ENCODE measurements at regions not wholly inside any gene's neighbourhood (a gene's known extent, or its start where the extent isn't known, plus 50 kb on each side); places are given as distances from the start of the nearest gene placed in this dataset.
A peak's percentile ranks its signal among the peaks of the same experiment; 100 is the strongest.

GRCh38 chr20:51238675-51239305, 215.9 kb upstream of the KCNG1 start:
- Histone ChIP-seq H3K9me3 (replicated peaks) (peaks cover 28% of the 10 kb centered on the region), H3K4me3 (no peak overlapping the region), H3K27me3 (ENCODE audit: low read depth) (peaks cover 41% of the 10 kb centered on the region), H3K36me3 (no peaks in the 10 kb centered on the region), H3K27ac (replicated peaks) (peak overlapping the region; percentile 59), H3K4me1 (no peaks in the 10 kb centered on the region)
- TF ChIP-seq CTCF (IDR thresholded peaks at IDR 0.05; ENCODE audit: borderline replicate concordance): no peak
- intact Hi-C loops (cut with micrococcal nuclease): no loop called here
- DNase-seq: no peak

GRCh38 chr20:51237791-51238190, 214.9 kb upstream of the KCNG1 start:
- H3K36me3 ChIP-seq: no peaks in the 10 kb centered on the region
- peak overlapping the region; percentile 59 for H3K27ac ChIP-seq (replicated peaks)
- peak; percentile 47 for DNase-seq
- intact Hi-C loops (cut with micrococcal nuclease): no loop called here
- no peaks in the 10 kb centered on the region for H3K4me1 ChIP-seq
- H3K4me3 ChIP-seq: no peak overlapping the region
- H3K9me3 ChIP-seq (replicated peaks): peaks cover 20% of the 10 kb centered on the region
- TF ChIP-seq CTCF (IDR thresholded peaks at IDR 0.05; ENCODE audit: borderline replicate concordance): no peak
- H3K27me3 ChIP-seq (ENCODE audit: low read depth): peaks cover 42% of the 10 kb centered on the region

- H3K27me3 ChIP-seq (ENCODE audit: low read depth): peaks cover 43% of the 10 kb centered on the region
- intact Hi-C loops (cut with micrococcal nuclease): no loop called here
- H3K27ac ChIP-seq (replicated peaks): peak overlapping the region; percentile 59
- no peak for TF ChIP-seq CTCF (IDR thresholded peaks at IDR 0.05; ENCODE audit: borderline replicate concordance)
- H3K36me3 ChIP-seq: no peaks in the 10 kb centered on the region
- no peaks in the 10 kb centered on the region for H3K4me1 ChIP-seq
- DNase-seq: peak; percentile 40
- H3K4me3 ChIP-seq: no peak overlapping the region
- peaks cover 14% of the 10 kb centered on the region for H3K9me3 ChIP-seq (replicated peaks)
Observed at GRCh38 chr20:51237278-51237677, 214.4 kb upstream of the KCNG1 start.

GRCh38 chr20:51236421-51236820, 213.5 kb upstream of the KCNG1 start:
- intact Hi-C loops (cut with micrococcal nuclease): no loop called here
- TF ChIP-seq CTCF (IDR thresholded peaks at IDR 0.05; ENCODE audit: borderline replicate concordance): no peak
- peaks cover 46% of the 10 kb centered on the region for H3K27me3 ChIP-seq (ENCODE audit: low read depth)

GRCh38 chr20:51233345-51233744, 210.4 kb upstream of the KCNG1 start:
- Histone ChIP-seq H3K36me3 (no peaks in the 10 kb centered on the region), H3K27ac (replicated peaks) (no peak overlapping the region), H3K27me3 (ENCODE audit: low read depth) (peaks cover 71% of the 10 kb centered on the region), H3K4me3 (no peak overlapping the region), H3K9me3 (replicated peaks) (peaks cover 6% of the 10 kb centered on the region), H3K4me1 (no peaks in the 10 kb centered on the region)
- TF ChIP-seq CTCF (IDR thresholded peaks at IDR 0.05; ENCODE audit: borderline replicate concordance): no peak
- DNase-seq: no peak
- intact Hi-C loops (cut with micrococcal nuclease): no loop called here

More at GRCh38 chr20:51236421-51236820, 213.5 kb upstream of the KCNG1 start:
- peaks cover 6% of the 10 kb centered on the region for H3K9me3 ChIP-seq (replicated peaks)
- H3K4me1 ChIP-seq: no peaks in the 10 kb centered on the region
- H3K4me3 ChIP-seq: no peak overlapping the region
- no peaks in the 10 kb centered on the region for H3K36me3 ChIP-seq
- no peak for DNase-seq
- no peak overlapping the region for H3K27ac ChIP-seq (replicated peaks)
